Subcutaneous abdominal adipose tissue (tissue), 5 donors: ENCODE measurements at regions not wholly inside any gene's neighbourhood (a gene's known extent, or its start where the extent isn't known, plus 50 kb on each side); places are given as distances from the start of the nearest gene placed in this dataset.

Experiments used
- H3K27ac ChIP-seq: one replicate; pipeline ENCODE4 v1.7.0; 2013; ENCODE audit warnings: low read depth, mild to moderate bottlenecking, inconsistent platforms, low read length, moderate library complexity
- H3K27me3 ChIP-seq, 5 donors: one replicate each; pipeline ENCODE4 v1.7.0; 2013; ENCODE audit warnings: low read length in 5 of 5, inconsistent platforms in 1 of 5; ENCODE audit not compliant: control insufficient read depth in 5 of 5, insufficient read depth in 4 of 5
- H3K36me3 ChIP-seq, 5 donors: one replicate each; pipeline ENCODE4 v1.7.0; 2013; ENCODE audit warnings: low read length in 5 of 5; ENCODE audit not compliant: control insufficient read depth in 5 of 5, insufficient read depth in 5 of 5
- H3K4me1 ChIP-seq, 5 donors: one replicate each; pipeline ENCODE4 v1.7.0; 2013; ENCODE audit warnings: low read length in 5 of 5, mild to moderate bottlenecking in 3 of 5, moderate library complexity in 1 of 5; ENCODE audit not compliant: control insufficient read depth in 5 of 5, insufficient read depth in 5 of 5
- H3K4me3 ChIP-seq, 5 donors: one replicate each; pipeline ENCODE4 v1.7.0; 2013; ENCODE audit warnings: low read length in 5 of 5, low read depth in 1 of 5
- H3K9ac ChIP-seq, 5 donors: one replicate each; pipeline ENCODE4 v1.7.0; 2013; ENCODE audit warnings: low read length in 5 of 5, mild to moderate bottlenecking in 4 of 5, moderate library complexity in 3 of 5
- H3K9me3 ChIP-seq, 5 donors: one replicate each; pipeline ENCODE4 v1.7.0; 2013; ENCODE audit warnings: low read length in 5 of 5; ENCODE audit not compliant: control insufficient read depth in 5 of 5
- donor health status: healthy.
- donor health status: healthy.
- donor health status: healthy.
- donor health status: healthy.
- donor health status: healthy.

GRCh38 chr9:79107911-79108676 is 463.7 kb upstream of the TLE4 start:
- no peaks in the 10 kb centered on the region for H3K27me3 ChIP-seq
- no peaks in the 10 kb centered on the region for H3K36me3 ChIP-seq
- no peak overlapping the region for H3K4me3 ChIP-seq
- no peak overlapping the region for H3K27ac ChIP-seq
- H3K9me3 ChIP-seq: no peaks in the 10 kb centered on the region
- H3K4me1 ChIP-seq: peaks cover 0 to 3% (median 0%) of the 10 kb centered on the region in 5 donors
- no peak overlapping the region for H3K9ac ChIP-seq

GRCh38 chr9:79111653-79112052 is 460.1 kb upstream of the TLE4 start:
- Histone ChIP-seq H3K4me3 (no peak overlapping the region), H3K27ac (no peak overlapping the region), H3K9ac (no peak overlapping the region), H3K9me3 (no peaks in the 10 kb centered on the region), H3K4me1 (peaks cover 0 to 3% (median 0%) of the 10 kb centered on the region in 5 donors), H3K27me3 (no peaks in the 10 kb centered on the region), H3K36me3 (no peaks in the 10 kb centered on the region)

GRCh38 chr9:79115176-79115575 is 456.6 kb upstream of the TLE4 start:
- H3K4me3 ChIP-seq: no peak overlapping the region
- H3K9ac ChIP-seq: no peak overlapping the region
- no peaks in the 10 kb centered on the region for H3K4me1 ChIP-seq
- H3K36me3 ChIP-seq: no peaks in the 10 kb centered on the region
- no peaks in the 10 kb centered on the region for H3K27me3 ChIP-seq
- no peaks in the 10 kb centered on the region for H3K9me3 ChIP-seq
- no peak overlapping the region for H3K27ac ChIP-seq

- Histone ChIP-seq H3K9me3 (no peaks in the 10 kb centered on the region), H3K36me3 (no peaks in the 10 kb centered on the region), H3K27ac (no peak overlapping the region), H3K27me3 (no peaks in the 10 kb centered on the region), H3K4me3 (no peak overlapping the region), H3K9ac (no peak overlapping the region), H3K4me1 (no peaks in the 10 kb centered on the region)
Measured at GRCh38 chr9:79116041-79116440, 455.7 kb upstream of the TLE4 start.

- no peak overlapping the region for H3K9ac ChIP-seq
- no peak overlapping the region for H3K4me3 ChIP-seq
- no peaks in the 10 kb centered on the region for H3K9me3 ChIP-seq
- no peaks in the 10 kb centered on the region for H3K4me1 ChIP-seq
- H3K36me3 ChIP-seq: no peaks in the 10 kb centered on the region
- no peaks in the 10 kb centered on the region for H3K27me3 ChIP-seq
- no peak overlapping the region for H3K27ac ChIP-seq
Measured at GRCh38 chr9:79116709-79117108, 455.1 kb upstream of the TLE4 start.

GRCh38 chr9:79120533-79120932 is 451.2 kb upstream of the TLE4 start:
- no peaks in the 10 kb centered on the region for H3K9me3 ChIP-seq
- no peaks in the 10 kb centered on the region for H3K4me1 ChIP-seq
- H3K27ac ChIP-seq: no peak overlapping the region
- no peak overlapping the region for H3K9ac ChIP-seq
- no peaks in the 10 kb centered on the region for H3K36me3 ChIP-seq
- no peak overlapping the region for H3K4me3 ChIP-seq
- no peaks in the 10 kb centered on the region for H3K27me3 ChIP-seq

GRCh38 chr9:79120941-79121340 is 450.8 kb upstream of the TLE4 start:
- Histone ChIP-seq H3K27ac (no peak overlapping the region), H3K27me3 (no peaks in the 10 kb centered on the region)

GRCh38 chr9:79123415-79123814 is 448.4 kb upstream of the TLE4 start:
- no peaks in the 10 kb centered on the region for H3K27me3 ChIP-seq
- no peak overlapping the region for H3K4me3 ChIP-seq
- H3K4me1 ChIP-seq: no peaks in the 10 kb centered on the region
- H3K9ac ChIP-seq: no peak overlapping the region
- H3K36me3 ChIP-seq: no peaks in the 10 kb centered on the region
- no peaks in the 10 kb centered on the region for H3K9me3 ChIP-seq
- H3K27ac ChIP-seq: no peak overlapping the region

More at GRCh38 chr9:79120941-79121340, 450.8 kb upstream of the TLE4 start:
- Histone ChIP-seq H3K36me3 (no peaks in the 10 kb centered on the region), H3K9me3 (no peaks in the 10 kb centered on the region), H3K9ac (no peak overlapping the region), H3K4me1 (no peaks in the 10 kb centered on the region), H3K4me3 (no peak overlapping the region)

- no peak overlapping the region for H3K9ac ChIP-seq
- no peak overlapping the region for H3K4me3 ChIP-seq
- H3K36me3 ChIP-seq: no peaks in the 10 kb centered on the region
- H3K27ac ChIP-seq: no peak overlapping the region
- H3K4me1 ChIP-seq: no peaks in the 10 kb centered on the region
- H3K27me3 ChIP-seq: no peaks in the 10 kb centered on the region
- no peaks in the 10 kb centered on the region for H3K9me3 ChIP-seq
Measured at GRCh38 chr9:79127661-79128060, 444.1 kb upstream of the TLE4 start.

- Histone ChIP-seq H3K9me3 (no peaks in the 10 kb centered on the region), H3K27me3 (peaks cover 0 to 2% (median 0%) of the 10 kb centered on the region in 5 donors), H3K4me3 (no peak overlapping the region), H3K9ac (no peak overlapping the region), H3K36me3 (no peaks in the 10 kb centered on the region), H3K4me1 (no peaks in the 10 kb centered on the region), H3K27ac (no peak overlapping the region)
Measured at GRCh38 chr9:79129865-79130480, 441.8 kb upstream of the TLE4 start.
